Activated naive CD8-positive, alpha-beta T cell treated with anti-CD3 and anti-CD28 coated beads, Interleukin-2, amount 10 ng/mL, durations not matched to agents 7 days and 5 days (primary cell): ENCODE measurements at regions not wholly inside any gene's neighbourhood (a gene's known extent, or its start where the extent isn't known, plus 50 kb on each side); places are given as distances from the start of the nearest gene placed in this dataset.

Experiments used
- ATAC-seq: fragments of 150-1000 bp; cut with Tn5 transposase; one replicate; pipeline ENCODE4 v1.10.0; 2021; ENCODE audit warnings: low read depth, moderate library complexity
- POLR2A ChIA-PET: fragments of 350-600 bp; sonication (Branson Sonifier 250); formaldehyde crosslinking; loops from one replicate; lab custom pipeline; 2021; ENCODE audit warnings: antibody characterized with exemption; lab: Charles Lee
- DNase-seq: peaks from one replicate; pipeline ENCODE4 v3.0.0; 2021
- H3K27ac Mint-ChIP-seq: one replicate; pipeline ENCODE4 v1.8.0; 2022; ENCODE audit warnings: mild to moderate bottlenecking, mixed read lengths
- H3K27me3 Mint-ChIP-seq: one replicate; pipeline ENCODE4 v1.8.0; 2022; ENCODE audit warnings: mild to moderate bottlenecking, moderate library complexity, mixed read lengths
- H3K36me3 Mint-ChIP-seq: one replicate; pipeline ENCODE4 v1.8.0; 2021; ENCODE audit warnings: mild to moderate bottlenecking, mixed read lengths
- H3K4me1 Mint-ChIP-seq: one replicate; pipeline ENCODE4 v1.8.0; 2021; ENCODE audit warnings: mixed read lengths
- H3K4me3 Mint-ChIP-seq: one replicate; pipeline ENCODE4 v1.8.0; 2022; ENCODE audit warnings: mild to moderate bottlenecking, moderate library complexity, mixed read lengths
- H3K9me3 Mint-ChIP-seq: one replicate; pipeline ENCODE4 v1.8.0; 2021; ENCODE audit warnings: mixed read lengths

GRCh38 chr1:113007706-113008364 lies 51.8 kb upstream of the SLC16A1 start:
- Mint-ChIP-seq H3K4me3 (no peak overlapping the region), H3K27me3 (no peaks in the 10 kb centered on the region), H3K36me3 (peaks cover 15% of the 10 kb centered on the region), H3K27ac (no peak overlapping the region), H3K9me3 (no peaks in the 10 kb centered on the region), H3K4me1 (peaks cover 3% of the 10 kb centered on the region)
- DNase-seq (no peak), ATAC-seq (no peak)
- POLR2A ChIA-PET = interaction anchor here (0.6 kb wide), 1 partner anchor 28 kb away, joined by 4 read pairs; no protein-coding TSS in a partner anchor

DNA sequence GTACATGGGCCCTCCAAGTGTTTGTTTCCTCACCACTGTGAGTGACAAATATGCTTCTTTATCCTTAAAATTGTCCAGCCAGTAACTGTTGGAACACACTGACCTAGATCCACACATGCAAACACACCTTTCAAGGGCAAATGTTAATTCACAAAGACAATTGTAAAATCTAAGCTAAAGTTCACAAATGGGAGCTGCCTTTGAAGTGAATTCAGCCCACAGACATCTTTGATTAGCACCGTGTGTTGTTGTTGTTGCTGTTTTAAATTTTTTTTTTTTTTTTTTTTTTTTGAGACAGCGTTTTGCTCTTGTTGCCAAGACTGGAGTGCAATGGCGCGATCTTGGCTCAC lies 52.3 kb upstream of the SLC16A1 start:
- no peaks in the 10 kb centered on the region for H3K27me3 Mint-ChIP-seq
- POLR2A ChIA-PET = interaction anchor here (0.6 kb wide), 1 partner anchor 28 kb away, joined by 4 read pairs; no protein-coding TSS in a partner anchor
- no peak overlapping the region for H3K4me3 Mint-ChIP-seq
- ATAC-seq (no peak), DNase-seq (no peak)
- no peaks in the 10 kb centered on the region for H3K9me3 Mint-ChIP-seq
- no peak overlapping the region for H3K27ac Mint-ChIP-seq
- H3K4me1 Mint-ChIP-seq = peaks cover 3% of the 10 kb centered on the region
- H3K36me3 Mint-ChIP-seq = peaks cover 15% of the 10 kb centered on the region

DNA sequence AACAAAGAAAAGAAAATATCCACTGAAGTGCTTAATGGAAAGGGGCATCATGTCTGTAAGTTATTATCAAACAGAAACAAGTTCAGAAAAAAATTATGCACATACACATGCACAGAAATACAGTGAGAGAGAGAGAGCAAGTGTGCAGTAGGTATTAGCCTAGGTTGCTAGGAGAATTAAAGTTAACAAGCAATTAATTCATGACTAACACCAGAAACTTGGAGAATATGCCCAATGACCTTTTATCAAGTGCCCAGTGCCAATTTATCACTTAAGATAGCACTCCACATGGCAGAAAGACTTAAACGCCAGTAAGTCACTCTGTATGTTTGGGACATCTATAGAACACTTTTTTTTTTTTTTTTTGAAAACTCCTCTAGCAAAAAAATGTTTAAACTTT lies 56.2 kb upstream of the SLC16A1 start:
- ATAC-seq (no peak), DNase-seq (no peak)
- no peak overlapping the region for H3K4me3 Mint-ChIP-seq
- no peaks in the 10 kb centered on the region for H3K9me3 Mint-ChIP-seq
- no peak overlapping the region for H3K27ac Mint-ChIP-seq
- POLR2A ChIA-PET = no interaction called here
- peaks cover 10% of the 10 kb centered on the region for H3K36me3 Mint-ChIP-seq
- no peaks in the 10 kb centered on the region for H3K27me3 Mint-ChIP-seq
- H3K4me1 Mint-ChIP-seq = peaks cover 3% of the 10 kb centered on the region

DNA sequence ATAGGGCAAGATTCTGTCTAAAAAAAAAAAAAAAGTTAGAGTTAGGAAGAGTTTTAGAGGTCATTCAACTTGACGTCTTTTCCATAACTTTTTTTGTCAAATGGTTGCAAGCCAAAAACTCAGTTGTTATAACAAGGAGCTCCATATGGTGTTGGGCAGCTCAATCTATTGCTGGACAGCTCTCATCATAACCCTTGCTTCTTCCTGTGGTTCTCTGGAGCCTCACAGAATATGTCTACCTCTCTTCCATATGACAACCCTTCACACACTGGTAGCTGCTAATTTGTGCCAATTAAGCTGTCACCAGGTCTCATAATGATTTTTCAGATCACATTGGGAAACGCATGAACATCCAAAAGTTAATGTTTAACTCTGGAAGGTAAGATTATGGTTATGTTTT lies 57.8 kb upstream of the SLC16A1 start:
- H3K4me1 Mint-ChIP-seq = no peaks in the 10 kb centered on the region
- H3K9me3 Mint-ChIP-seq = no peaks in the 10 kb centered on the region
- ATAC-seq = no peak
- H3K27me3 Mint-ChIP-seq = no peaks in the 10 kb centered on the region
- H3K4me3 Mint-ChIP-seq = no peak overlapping the region
- no peak for DNase-seq
- no peak overlapping the region for H3K27ac Mint-ChIP-seq
- peaks cover 4% of the 10 kb centered on the region for H3K36me3 Mint-ChIP-seq
- POLR2A ChIA-PET = interaction anchor here (1.0 kb wide), 1 partner anchor 60 kb away, joined by 3 read pairs; no protein-coding TSS in a partner anchor

GRCh38 chr1:113014508-113014907 lies 58.5 kb upstream of the LRIG2 start:
- no peaks in the 10 kb centered on the region for H3K9me3 Mint-ChIP-seq

DNA sequence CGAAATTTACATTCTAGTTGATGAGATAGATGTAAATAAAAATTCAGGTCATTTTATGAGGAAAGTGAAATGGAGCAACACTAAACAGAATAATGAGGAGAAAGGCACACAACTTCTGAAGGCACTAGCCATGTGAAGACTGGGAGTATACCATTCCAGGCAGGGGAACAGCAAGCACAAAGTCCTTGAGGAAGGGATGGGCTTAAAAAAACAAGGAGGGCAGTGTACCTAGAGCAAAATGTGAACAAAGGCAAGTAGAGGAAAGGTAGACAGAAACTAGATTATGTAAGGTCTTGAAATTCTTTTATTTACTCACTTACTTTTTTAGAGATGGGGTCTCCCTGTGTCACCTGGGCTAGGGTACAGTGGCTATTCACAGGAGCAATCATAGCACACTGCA lies 54.1 kb upstream of the LRIG2 start:
- POLR2A ChIA-PET = no interaction called here
- peaks cover 2% of the 10 kb centered on the region for H3K36me3 Mint-ChIP-seq
- no peaks in the 10 kb centered on the region for H3K27me3 Mint-ChIP-seq
- ATAC-seq (no peak), DNase-seq (no peak)
- H3K4me1 Mint-ChIP-seq = no peaks in the 10 kb centered on the region
- H3K4me3 Mint-ChIP-seq = no peak overlapping the region
- H3K9me3 Mint-ChIP-seq = no peaks in the 10 kb centered on the region
- no peak overlapping the region for H3K27ac Mint-ChIP-seq

More at GRCh38 chr1:113014508-113014907, 58.5 kb upstream of the LRIG2 start:
- no peak overlapping the region for H3K27ac Mint-ChIP-seq
- ATAC-seq (no peak), DNase-seq (no peak)
- H3K27me3 Mint-ChIP-seq = no peaks in the 10 kb centered on the region
- H3K4me3 Mint-ChIP-seq = no peak overlapping the region
- POLR2A ChIA-PET = interaction anchor here (1.0 kb wide), 1 partner anchor 59 kb away, joined by 3 read pairs; no protein-coding TSS in a partner anchor
- H3K36me3 Mint-ChIP-seq = peaks cover 4% of the 10 kb centered on the region
- no peaks in the 10 kb centered on the region for H3K4me1 Mint-ChIP-seq

GRCh38 chr1:113021430-113022085 lies 51.4 kb upstream of the LRIG2 start:
- H3K27me3 Mint-ChIP-seq = no peaks in the 10 kb centered on the region
- no peak for ATAC-seq
- no peak overlapping the region for H3K27ac Mint-ChIP-seq
- H3K4me3 Mint-ChIP-seq = no peak overlapping the region
- POLR2A ChIA-PET = no interaction called here
- DNase-seq = no peak
- no peaks in the 10 kb centered on the region for H3K4me1 Mint-ChIP-seq
- H3K36me3 Mint-ChIP-seq = no peaks in the 10 kb centered on the region
- H3K9me3 Mint-ChIP-seq = no peaks in the 10 kb centered on the region
